Heart right ventricle (tissue), 16 donors: ENCODE measurements at regions not wholly inside any gene's neighbourhood (a gene's known extent, or its start where the extent isn't known, plus 50 kb on each side); places are given as distances from the start of the nearest gene placed in this dataset.

Source experiments
- ATAC-seq, 8 donors: fragments of 200-7000 bp; cut with Tn5 transposase; one replicate each; pipeline ENCODE4 v1.9.1; 2020; ENCODE audit warnings: mild to moderate bottlenecking in 8 of 8, moderate library complexity in 8 of 8, moderate number of reproducible peaks in 1 of 8
- DNase-seq, 2 donors: peaks; one replicate each; pipeline ENCODE4 v3.0.0-alpha.2; 2020
- H3K27ac ChIP-seq, 10 donors: fragments of 200-600 bp; sonication (generic) in 2 of 10; one replicate each; pipeline versions ENCODE4 v1.5.0 to v1.8.0; 2020 to 2022; ENCODE audit warnings: mild to moderate bottlenecking in 3 of 10
- H3K27me3 ChIP-seq, 7 donors: fragments of 200-600 bp; one replicate each; pipeline ENCODE4 v1.8.0; 2021 to 2022; ENCODE audit warnings: mild to moderate bottlenecking in 2 of 7
- H3K36me3 ChIP-seq, 9 donors: fragments of 200-600 bp; sonication (generic) in 1 of 9; one replicate each; pipeline versions ENCODE4 v1.5.0 to v1.8.0; 2020 to 2022; ENCODE audit warnings: mild to moderate bottlenecking in 2 of 9
- H3K4me1 ChIP-seq, 9 donors: fragments of 200-600 bp; sonication (generic) in 1 of 9; one replicate each; pipeline versions ENCODE4 v1.5.0 to v1.8.0; 2020 to 2022; ENCODE audit warnings: mild to moderate bottlenecking in 4 of 9
- H3K4me3 ChIP-seq, 10 donors: fragments of 200-600 bp; sonication (generic) in 2 of 10; one replicate each; pipeline versions ENCODE4 v1.5.0 to v1.8.0; 2020 to 2022; ENCODE audit warnings: mild to moderate bottlenecking in 7 of 10, moderate library complexity in 2 of 10
- H3K9me3 ChIP-seq, 11 donors: fragments of 200-600 bp in 10 of 11; sonication (generic) in 2 of 11; one replicate each; pipeline versions ENCODE4 v1.5.0 to v1.8.0; 2013 to 2022; ENCODE audit warnings: mild to moderate bottlenecking in 2 of 11, control low read depth in 1 of 11, moderate library complexity in 1 of 11
- CTCF ChIP-seq, 9 donors: fragments of 200-600 bp; sonication (generic) in 2 of 9; IDR thresholded peaks; one replicate each; pipeline versions ENCODE4 v1.5.0 to v1.8.0; 2021 to 2022; ENCODE audit warnings: antibody characterized with exemption in 9 of 9, mild to moderate bottlenecking in 5 of 9, moderate library complexity in 1 of 9
- WGBS, 2 donors: extraction: QIAGEN DNeasy Blood & Tissue Kit; methylation state at CpG; one replicate each; pipeline ENCODE4 v1.1.7; 2013; ENCODE audit warnings: inconsistent platforms in 1 of 2; 5-methylcytosine and 5-hydroxymethylcytosine counted together
- intact Hi-C, 10 donors: fragments of 100-400 bp; cut with DNase I; formaldehyde crosslinking; loops; one replicate each; pipeline versions ENCODE4 v1.11.1 to v1.14.2; 2022
- donor health status: Arrhythmogenic right ventricular cardiomyopathy.
- donor health status: ischemic (EF 13 %, LVEDD 7.1; RV severe dilation, severe dysfunction).
- donor health status: healthy with polysubstance abuse.
- donor health status: DM: no; HTN: yes; CAD: no.
- donor health status: DM: no; HTN: no; CAD: no.
- donor health status: ischemic (EF 25% LVEDD 6.9; RV normal size, moderate dysfunction).
- donor health status: ischemic (EF 25% LVEDD 5.7; RV mildly dilated, moderate dysfunction).
- donor health status: healthy.
- donor health status: DM: yes; HTN: yes; CAD: no.
- donor health status: Ischemic cardiomyopathy.
- donor health status: ischemic (EF 35%, LVEDD 5.7; RV mildly dilated, moderate dysfunction).
- donor health status: nonischemic (EF 11% LVEDD 7.7; RV severe dilation, severe dysfunction).
- donor health status: DM: yes; HTN: yes; CAD: no.
- donor health status: PGD.
- donor health status: ischemic (EF 29% LVEDD 5.4; RV normal size, mild dysfunction).
- donor health status: nonischemic (EF 23%, LVEDD 6.1; RV moderate dilation, normal function).

- H3K36me3 ChIP-seq: no peaks in the 10 kb centered on the region
- no peak overlapping the region for H3K27ac ChIP-seq
- no peak for DNase-seq
- peaks cover 0 to 29% (median 0%) of the 10 kb centered on the region in 11 donors for H3K9me3 ChIP-seq
- no peak overlapping the region for H3K4me3 ChIP-seq
- WGBS, 2 donors: 54 to 66% methylated on average over 3 of the region's 3 CpGs
- intact Hi-C loops: no loop called here
- H3K4me1 ChIP-seq: no peaks in the 10 kb centered on the region
- no peaks in the 10 kb centered on the region for H3K27me3 ChIP-seq
- no peak for TF ChIP-seq CTCF (IDR thresholded peaks at IDR 0.05)
- no peak for ATAC-seq
Observed at GRCh38 chr5:29993286-29993685, 1200.2 kb upstream of the CDH6 start.

DNA sequence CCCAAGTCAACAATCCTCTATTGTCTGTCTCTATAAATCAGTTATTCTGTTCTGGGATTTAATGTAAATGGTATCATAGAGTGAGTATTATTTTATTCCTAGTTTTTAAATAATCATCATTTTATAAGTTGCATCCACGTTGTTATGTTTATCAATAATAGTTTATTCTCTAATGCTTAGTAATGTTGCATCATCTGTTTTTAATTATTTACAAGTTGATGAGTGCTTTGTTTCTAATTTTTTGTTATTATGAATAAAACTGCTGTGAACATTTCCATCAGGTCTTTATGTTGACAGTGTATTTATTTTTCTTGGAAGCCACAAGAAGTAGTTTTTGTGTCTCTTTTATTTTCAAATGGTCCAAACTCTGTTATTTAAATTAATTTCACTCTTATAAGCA lies 1201.2 kb upstream of the CDH6 start:
- ATAC-seq (no peak), DNase-seq (no peak)
- no peak for TF ChIP-seq CTCF (IDR thresholded peaks at IDR 0.05)
- no peaks in the 10 kb centered on the region for H3K27me3 ChIP-seq
- H3K36me3 ChIP-seq: no peaks in the 10 kb centered on the region
- H3K4me1 ChIP-seq: no peaks in the 10 kb centered on the region
- no peak overlapping the region for H3K27ac ChIP-seq
- H3K4me3 ChIP-seq: no peak overlapping the region
- intact Hi-C loops: no loop called here
- 38 to 54% methylated on average over 1 of the region's 1 CpG for WGBS, 2 donors
- H3K9me3 ChIP-seq: peaks cover 0 to 20% (median 0%) of the 10 kb centered on the region in 11 donors

DNA sequence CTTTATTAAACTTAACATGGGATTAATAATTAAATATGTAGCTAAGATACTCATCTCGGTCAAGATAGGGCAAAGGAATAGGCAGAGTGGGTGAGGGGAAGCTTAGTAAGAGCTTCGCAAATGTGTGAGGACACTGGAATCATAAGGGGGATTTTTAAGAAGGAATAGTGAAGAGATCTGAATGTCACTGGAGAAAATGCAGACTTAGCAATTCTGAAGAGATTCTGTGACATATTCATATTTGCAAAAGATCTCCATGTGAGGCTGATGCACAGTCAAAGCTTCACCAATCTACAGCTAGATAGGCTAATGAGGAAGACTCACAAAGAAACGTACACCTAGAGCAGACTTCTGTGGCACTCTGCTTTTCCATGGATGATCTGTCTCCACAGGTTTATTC lies 1202.8 kb upstream of the CDH6 start:
- DNase-seq: no peak
- Histone ChIP-seq H3K4me3 (no peak overlapping the region), H3K4me1 (no peaks in the 10 kb centered on the region), H3K27ac (no peak overlapping the region), H3K36me3 (no peaks in the 10 kb centered on the region), H3K27me3 (no peaks in the 10 kb centered on the region), H3K9me3 (peaks cover 0 to 17% (median 0%) of the 10 kb centered on the region in 11 donors)
- TF ChIP-seq CTCF (IDR thresholded peaks at IDR 0.05): no peak
- no peak for ATAC-seq
- 71 to 81% methylated on average over 3 of the region's 3 CpGs for WGBS, 2 donors
- intact Hi-C loops: no loop called here

GRCh38 chr5:29984156-29984540 lies 1209.3 kb upstream of the CDH6 start:
- H3K4me1 ChIP-seq: no peaks in the 10 kb centered on the region
- no peak overlapping the region for H3K27ac ChIP-seq
- peaks cover 0 to 6% (median 0%) of the 10 kb centered on the region in 11 donors for H3K9me3 ChIP-seq
- TF ChIP-seq CTCF (IDR thresholded peaks at IDR 0.05): no peak
- ATAC-seq (no peak), DNase-seq (no peak)
- no peaks in the 10 kb centered on the region for H3K36me3 ChIP-seq
- intact Hi-C loops: no loop called here
- no peaks in the 10 kb centered on the region for H3K27me3 ChIP-seq
- 78 to 85% methylated on average over 1 of the region's 1 CpG for WGBS, 2 donors
- H3K4me3 ChIP-seq: no peak overlapping the region
